NCI-H2107 treated with DMSO at 0.1 percent for 48 hours (cell line): ENCODE measurements at regions not wholly inside any gene's neighbourhood (a gene's known extent, or its start where the extent isn't known, plus 50 kb on each side); places are given as distances from the start of the nearest gene placed in this dataset.

Experiments used
- DNase-seq: peaks from one replicate; lab custom pipeline; 2025; ENCODE audit not compliant: unreplicated experiment; lab: John Stamatoyannopoulos, UW

DNA sequence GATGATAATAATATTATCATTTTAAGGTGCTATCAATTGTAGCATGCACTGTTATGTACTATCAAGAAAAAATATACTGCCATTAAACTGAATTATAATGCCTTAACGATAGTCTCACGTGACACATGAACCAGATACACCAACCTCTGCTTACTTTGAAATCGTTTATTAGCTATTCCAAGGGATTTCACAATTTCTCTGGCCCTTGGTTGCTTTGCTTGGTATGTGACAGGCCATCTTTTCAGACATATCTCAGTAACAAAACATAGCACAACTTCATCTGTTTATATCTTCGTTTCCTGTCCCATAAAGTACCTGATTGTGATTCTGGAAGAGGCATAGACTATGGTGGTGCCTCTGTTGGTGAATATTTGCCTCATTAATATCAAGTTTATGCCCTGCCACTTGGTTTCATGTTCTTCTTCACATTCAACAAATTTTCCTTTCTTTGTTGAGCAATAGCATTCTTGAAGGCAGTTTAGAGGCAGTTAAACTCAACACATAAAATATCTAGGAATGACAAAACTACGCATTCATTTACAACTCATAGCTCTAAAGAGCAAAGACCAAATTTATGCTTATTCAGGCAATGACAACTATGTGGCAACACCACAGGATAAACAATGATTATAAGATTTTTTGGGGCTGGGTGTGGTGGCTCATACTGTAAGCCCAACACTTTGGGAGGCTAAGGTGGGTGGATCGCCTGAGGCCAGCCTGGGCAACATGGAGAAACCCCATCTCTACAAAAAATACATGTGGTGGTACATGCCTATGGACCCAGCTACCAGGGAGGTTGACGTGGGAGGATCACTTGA, 84.3 kb downstream of the MCFD2 start:
- no peak for DNase-seq

DNA sequence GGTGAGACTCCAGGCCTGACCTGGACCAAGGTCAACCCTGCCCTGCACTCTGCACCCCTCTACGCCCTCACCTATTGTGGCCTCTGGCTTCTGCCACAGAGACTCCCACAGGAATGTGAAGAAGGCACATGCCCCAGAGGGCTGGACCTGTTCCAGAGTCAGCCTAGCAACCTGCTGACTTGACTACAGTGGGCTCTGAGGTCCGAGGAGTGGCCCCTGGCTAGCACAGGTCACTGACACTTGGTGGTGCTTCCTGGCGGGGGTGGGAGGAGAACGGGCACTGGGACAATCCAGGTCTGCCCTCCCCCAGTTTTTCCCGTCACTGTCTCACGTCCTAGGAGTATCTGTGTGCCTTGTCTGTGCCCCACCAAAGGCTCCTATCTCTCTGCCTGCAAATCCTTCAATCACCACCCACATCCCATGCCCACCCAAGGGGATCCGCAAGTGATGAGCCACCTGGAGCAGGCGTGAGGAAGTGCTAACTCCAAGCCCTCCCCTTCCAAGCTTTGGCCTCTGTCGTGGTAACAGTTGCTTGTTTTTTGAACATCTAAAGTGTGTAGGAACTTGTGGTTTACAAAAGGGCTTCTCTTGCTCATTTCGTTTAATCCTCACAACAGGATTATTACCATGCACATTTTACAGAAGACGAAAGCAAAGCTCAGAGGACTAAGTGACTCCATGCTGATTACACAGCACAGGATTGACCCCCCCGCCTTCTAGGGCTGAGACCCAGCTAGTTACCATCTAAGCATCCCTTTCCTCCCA, 86.2 kb downstream of the MCFD2 start:
- no peak for DNase-seq

DNA sequence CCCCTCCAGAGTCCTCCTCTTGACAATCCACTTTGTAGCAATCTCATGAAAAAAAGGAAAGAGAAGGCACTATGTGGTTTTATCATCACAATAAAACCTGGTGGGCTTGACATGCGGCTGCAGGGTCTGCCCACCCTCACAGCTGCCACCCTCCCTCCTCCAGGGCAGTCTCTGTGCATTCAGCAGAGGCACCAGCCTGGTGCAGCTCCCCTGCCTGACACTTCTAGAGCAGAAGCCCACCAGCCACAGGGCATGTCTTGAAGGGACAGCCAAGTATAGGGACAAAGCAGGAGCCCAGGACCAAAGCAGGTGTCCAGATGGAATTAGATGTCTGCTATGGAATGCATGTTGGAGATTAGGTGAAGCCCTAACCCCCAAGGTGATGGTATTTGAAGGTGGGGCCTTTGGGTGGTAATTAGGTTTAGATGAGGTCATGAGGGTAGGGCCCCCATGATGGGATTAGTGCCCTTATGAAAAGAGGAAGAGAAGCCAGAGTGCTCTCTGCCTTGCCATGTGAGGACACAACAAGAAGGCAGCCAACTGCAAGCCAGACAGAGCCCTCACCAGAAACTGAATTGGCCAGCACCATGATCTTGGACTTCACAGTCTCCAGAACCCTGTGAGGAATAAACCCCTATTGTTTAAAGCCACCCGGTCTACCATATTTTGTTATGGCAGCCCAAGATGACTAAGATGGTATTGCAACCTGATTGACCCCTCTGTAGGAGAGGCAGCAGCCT, 86.9 kb downstream of the MCFD2 start:
- DNase-seq: no peak

DNA sequence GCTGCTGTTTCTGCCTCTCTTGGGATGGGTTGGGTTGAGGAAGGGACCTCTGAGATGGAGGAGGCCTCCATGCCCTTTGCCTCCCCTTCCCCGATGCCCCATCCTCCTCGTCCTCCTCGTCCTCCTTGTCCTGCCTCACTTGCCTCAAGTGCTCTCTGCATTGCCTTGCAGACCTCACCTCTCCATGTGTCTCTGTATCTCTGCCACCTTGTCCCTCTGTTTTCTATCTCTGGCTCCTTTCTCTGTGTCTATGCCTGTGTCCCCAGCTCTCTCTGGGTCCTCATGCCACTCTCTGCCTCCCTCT, 87.5 kb downstream of the MCFD2 start:
- DNase-seq: no peak

DNA sequence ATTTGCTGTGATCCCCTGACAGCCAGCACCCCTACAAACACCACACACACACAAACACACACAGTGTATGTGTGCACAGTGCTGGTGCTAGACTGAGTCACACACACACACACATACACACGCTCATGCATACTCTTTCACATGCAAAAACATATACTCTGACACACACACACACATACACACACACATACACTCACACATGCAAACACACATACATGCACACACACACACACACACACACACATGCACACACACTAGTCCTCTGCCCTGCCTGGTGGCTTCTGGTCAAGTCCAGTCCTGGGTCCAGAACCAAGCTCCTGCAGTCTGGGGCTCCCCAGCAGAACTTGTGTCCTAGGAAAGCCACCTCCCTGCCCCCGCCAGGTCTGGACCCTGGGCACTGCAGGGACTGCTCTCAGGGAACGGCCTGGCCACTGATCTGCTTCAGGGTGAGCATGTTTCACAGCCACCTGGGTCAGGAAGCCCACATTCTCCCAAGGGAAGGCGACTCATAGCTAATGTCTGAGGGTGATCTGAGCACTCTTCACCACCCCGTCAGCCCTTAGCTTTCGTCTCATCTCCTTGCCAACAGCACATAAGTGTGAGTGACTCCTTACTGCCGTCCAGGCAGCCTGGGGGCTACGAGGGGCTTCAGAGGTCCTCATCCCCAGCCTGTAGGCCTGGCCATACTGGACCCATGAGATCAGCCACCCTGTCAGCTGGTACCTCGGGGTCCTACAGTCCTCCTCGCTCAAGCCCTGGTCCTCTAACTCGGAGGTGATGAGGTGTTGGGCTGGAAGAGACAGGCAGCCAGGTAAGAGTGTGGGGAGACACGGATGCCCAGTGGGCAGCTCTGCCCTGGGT, 88.1 kb downstream of the MCFD2 start:
- no peak for DNase-seq

DNA sequence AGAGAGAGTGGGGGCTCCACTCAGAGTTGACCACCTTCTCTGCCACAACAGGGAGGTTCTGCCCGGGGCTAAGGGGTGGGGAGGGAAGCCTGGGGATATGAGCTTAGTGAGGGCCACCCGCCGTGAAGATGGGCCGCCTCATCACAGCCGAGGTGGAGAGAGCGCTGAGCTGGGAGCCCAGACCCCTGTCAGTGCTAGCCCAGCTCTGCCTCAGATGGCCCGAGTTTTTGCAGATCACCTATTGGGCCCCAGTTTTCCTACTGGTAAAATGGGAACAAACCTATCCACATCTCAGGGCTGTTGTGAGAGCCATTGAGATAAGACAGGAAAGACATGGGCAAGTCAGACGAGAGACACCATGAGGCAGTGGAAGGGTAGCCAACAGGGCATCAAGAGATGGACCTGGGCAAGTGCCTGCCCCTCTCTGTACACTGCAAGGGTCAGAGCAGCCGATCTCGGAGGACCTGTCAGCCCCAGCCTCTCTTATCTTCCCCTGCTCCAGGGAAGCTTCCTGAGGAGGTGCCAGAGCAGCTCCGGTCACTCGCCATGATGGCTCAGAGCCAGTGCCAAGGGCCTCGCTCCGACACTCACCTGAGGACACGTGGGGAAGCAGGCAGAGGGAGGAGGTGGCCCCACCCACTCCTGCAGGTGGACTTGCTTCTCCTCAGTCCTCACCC, 88.9 kb downstream of the MCFD2 start:
- no peak for DNase-seq

DNA sequence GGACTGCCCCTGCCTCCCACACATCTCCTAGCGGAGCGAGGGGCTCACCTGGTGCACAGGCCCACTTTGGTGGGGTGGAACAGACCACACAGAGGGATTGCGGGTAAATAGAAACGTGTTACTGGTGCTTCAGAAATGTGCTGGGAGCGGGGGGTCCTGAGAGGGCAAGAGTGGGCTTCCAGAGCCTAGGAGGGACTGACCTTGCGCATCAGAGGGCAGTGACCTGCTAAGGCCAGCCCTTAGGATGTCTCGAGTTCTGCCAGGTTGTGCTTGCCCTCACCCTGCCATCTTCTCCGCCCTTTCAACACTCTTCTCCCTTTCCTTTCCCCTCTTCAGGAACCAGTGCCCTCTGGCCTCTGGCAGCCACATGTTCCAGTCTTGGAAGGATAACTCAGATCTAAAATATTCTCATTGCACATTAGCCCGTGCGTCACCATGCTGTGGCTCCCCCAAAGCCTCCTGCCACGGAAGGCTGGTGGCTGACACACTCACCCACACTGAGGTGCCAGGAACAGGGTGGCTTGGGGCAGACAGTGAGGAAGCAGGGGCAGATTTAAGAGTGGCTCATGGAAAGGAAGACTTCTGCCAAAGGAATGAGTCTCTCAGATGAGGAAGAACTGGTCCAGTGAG, 89.6 kb downstream of the MCFD2 start:
- no peak for DNase-seq

DNA sequence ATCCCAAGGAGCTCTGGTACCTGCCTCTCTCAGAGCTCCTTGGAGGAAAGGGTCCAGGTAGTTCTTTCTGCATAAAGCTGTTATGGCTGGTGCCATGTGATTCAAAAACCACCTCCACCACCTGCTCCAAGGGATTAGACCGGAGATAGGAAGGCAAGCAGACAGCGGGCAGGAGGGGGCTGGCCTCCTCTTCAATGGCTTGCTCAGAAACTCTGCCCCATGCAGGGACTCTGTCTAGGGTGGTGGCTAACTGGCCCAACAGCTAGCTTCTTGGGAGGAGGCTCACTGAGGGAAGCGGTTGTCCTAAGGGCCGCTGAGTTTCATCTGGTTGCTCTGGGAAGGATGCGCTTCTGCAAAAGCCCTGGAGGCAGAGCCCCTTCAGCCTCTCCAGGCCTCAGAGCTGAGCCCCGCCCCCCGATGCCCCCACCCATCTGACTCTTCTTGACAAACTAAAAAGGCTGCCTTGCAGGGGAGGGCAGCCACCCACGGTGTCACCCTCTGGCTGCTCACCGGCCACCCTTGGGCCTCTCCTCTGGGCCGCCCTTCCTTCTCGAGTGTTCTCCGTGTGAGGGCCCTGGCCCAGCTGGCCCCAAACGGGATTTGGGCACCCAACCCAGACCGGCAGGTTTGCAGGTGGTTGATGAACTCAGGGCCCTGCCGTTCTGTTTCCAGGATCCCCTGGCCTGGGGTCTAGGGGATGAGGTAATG, 90.2 kb downstream of the MCFD2 start:
- no peak for DNase-seq

DNA sequence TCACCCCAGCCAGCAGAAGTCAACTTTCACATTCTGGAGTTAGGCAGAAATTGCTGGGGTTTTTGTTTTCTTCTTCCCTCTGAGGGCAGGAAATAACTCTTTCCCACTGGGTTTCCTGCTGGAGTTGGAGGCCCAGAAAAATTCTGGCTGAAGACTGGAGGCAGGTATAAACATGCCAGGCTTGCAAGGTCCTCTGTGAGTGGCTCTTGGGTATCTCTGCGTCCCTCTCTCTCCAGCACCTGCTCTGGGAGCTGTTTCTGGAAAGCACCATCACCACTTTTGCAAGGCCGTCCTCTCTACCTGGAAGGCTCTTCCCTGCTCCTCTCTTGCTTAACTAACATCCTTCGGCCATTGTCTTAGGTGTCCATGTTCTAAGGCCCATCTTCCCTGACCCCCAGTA, 91.0 kb downstream of the MCFD2 start:
- no peak for DNase-seq

DNA sequence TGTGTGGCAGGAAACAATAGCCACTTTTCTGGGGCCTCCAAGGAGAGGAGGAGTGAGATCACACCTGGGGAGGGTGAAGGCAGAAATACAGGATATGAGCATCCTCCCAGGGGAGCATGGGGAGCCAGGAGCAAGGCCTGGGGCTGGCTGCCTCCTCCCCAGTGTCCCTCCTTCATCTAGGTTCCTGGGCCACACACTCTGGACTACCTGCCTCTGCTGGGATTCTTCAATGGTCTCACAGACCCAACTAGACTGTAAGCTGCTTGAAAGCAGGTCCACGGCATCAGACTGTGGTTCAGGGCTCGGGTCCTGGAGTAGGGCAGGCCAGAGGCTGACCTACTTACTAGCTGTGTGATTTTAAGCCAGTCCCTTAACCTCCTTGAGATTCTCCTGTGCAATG, 94.0 kb downstream of the MCFD2 start:
- no peak for DNase-seq

DNA sequence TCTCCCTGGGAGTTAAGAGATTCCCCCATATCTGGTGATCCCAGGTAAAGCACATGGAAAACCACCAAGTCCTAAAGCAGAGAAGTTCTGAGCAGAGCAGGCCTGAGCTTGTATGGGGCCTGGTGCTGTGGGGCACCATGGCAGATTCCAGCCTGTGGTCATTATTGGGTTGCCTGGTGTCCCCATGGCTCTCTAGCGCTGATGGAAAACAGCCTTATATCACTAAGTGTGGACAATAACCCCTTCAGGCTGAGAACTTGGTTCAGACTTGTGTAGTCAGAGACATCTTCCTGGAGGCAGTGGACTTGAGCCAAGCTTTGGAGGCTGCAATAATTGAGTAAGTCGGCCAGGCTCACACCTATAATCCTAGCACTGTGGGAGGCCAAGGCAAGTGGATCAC, 96.8 kb downstream of the MCFD2 start:
- DNase-seq: no peak

DNA sequence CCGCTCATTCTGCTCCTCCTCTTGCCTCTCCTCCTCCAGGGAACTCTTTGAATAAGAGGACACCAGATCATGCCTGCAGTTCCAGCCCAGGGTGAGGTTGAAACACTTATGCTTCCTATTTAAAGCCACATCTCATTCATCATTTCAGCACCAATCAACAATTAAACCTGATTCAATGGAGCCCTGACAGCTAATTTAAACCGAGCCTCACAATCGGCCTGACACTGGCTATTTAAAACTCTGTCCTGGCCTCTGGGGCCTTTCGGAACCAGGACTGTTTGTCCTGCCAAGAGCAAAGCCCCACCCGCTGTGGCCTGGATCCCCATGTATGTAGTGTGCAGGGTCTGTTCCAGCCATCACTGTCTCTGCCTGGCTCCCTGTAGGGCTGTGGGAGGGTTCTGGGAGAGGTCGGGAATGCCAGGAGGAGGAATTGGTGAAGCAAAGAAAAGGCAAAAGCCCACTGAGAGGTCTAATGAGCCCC, 97.4 kb downstream of the MCFD2 start:
- DNase-seq: no peak

DNA sequence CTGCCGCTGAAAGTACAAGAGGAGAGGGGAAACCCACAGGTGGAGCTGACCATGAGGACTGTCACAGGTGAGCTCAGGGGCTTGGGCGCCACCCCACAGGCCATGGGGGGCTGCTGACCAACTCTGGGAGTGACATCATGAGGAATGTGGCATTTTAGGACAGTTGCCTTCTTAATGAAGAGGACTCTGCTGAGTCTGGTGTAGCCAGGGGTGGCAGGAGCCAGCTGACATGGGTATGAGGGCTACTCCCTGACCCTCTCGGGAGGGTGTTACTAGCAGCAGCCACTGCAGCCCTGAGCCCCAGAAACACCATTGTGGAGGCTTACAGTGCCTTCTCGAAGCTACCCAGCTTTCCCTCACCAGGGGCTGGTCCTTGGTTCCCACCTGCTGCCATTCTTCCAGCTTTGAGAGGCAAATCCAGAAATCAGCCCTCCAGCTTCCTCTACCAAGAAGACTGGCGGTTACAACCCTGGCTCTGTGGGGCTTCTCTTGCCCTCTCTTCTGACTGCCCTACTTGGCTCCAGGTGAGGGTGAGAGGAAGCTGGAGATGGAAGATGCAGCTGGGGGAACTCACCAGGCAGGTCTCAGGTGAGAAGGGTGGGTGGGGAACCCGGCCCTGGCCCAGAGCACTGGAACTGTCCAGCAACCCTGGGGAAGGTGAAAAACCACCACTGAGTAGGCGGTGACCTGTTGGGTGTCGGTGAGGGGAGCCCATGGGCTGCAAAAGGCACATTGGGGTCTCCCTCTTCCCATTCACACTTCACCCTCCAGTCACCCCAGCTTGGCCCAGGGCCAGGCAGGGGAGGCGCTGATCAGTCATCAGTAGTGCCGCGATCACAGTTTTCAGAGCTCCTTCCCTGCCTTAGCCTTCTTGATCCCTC, 98.5 kb downstream of the MCFD2 start:
- no peak for DNase-seq

DNA sequence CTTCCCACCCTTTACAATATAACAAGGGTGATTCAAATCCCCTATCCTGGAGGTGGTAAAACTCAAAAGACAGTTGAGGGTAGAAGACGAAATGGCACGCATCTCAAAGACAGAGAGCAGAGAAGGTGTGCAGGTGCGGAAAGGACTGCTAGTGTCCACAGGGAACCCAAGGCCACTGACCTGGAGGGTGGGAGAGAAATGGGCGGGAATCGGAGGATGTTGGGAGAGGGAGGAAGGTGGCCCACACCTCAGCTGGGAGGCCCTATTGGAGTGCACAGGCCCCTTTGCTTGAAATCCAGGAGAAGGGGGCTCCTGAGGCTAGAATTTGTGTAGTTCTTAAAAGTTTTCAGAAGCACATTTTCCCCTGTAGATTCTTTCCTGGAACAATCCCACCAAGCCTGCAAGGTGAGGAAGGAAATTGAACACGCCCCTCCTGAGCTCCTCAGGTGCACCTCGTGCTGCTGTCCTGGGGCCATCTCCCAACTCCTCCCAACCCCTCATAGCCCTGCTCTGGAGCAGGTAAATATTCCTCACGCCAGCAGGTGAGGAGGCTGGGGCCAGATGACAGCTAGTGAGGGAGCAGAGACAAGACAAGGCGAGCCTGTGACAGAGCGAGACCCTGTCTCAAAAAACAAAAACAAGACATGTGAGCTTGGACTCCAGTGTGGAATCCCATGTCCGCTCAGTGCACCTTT, 99.3 kb downstream of the MCFD2 start:
- no peak for DNase-seq

DNA sequence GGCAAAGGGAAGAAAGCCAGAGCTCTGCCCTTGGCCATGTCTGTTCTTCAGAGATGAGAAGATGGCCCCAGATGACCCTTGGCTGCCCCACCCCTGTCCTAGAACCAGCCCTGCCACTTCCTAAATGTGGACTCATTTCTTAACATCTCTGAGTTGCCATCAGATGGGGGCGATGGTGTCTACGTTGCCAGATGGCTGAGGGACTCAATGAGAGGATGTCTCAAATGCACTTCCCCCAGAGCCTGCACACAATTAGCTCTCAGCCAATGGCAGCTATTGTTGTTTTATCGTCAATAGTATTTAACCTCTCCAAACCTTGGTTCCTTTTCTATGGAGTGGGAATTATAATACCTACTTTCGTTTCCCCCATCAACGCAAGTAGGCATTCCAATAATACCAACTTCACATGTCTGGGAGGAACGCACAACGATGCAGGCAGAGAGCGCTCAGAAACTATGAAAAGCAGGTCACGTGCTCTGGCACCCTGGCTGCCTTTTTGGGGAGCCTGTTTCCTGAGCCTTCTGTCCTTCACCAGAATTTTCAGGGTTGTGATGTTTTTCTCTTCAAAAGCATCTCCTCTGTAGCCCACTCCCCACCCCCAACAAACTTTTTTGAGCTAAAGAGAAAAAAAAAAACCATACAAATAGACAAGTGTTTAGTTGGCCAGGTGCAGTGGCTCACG, 100.3 kb downstream of the MCFD2 start:
- DNase-seq: no peak

DNA sequence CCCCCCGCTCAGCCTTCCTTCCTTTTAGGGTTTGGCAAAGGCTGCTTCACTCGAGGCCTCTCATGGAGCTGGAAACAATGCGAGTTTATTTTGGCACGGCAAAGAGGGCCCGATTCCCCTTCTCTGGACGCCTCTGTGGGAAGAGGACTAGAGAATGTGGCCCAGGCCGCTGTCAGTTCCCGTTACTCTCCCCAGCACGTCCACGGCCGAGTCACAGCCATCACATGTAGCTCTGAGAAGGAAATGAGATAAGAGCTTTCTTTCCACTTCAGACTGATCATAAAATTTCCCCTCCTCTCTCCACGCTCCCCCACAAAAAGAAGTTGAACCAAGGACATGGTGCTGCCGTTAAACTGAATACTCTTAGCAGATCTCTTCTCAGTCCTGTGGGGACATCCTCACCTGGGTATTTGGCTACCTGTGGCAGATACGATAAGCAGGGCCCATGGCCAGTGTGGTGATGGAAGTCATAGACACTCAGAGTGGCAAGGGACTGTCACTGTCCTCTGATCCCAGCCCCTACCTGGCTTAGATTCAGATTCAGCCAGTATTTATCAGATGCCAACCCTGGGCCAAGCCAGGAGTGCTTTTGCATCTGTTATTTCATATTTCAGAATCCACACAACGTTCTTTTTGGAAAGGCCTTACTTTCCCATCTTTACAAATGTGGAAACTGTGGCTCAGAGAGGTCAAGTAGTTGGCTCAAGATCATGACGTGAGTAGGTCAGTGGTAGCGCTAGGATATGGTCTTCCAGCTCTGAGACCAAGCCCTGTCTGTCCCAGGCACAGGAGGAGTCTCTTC, 101.2 kb downstream of the MCFD2 start:
- DNase-seq: no peak
